ENCODE measurements at regions not wholly inside any gene's neighbourhood (a gene's known extent, or its start where the extent isn't known, plus 50 kb on each side); places are given as distances from the start of the nearest gene placed in this dataset.

- TF ChIP-seq ZFYVE20 (CRISPR knock-in tag; IDR thresholded peaks at IDR 0.05; ENCODE audit: borderline replicate concordance, low read depth) (no peak), DNMT3B (CRISPR knock-in tag; conservative IDR thresholded peaks at IDR 0.05) (no peak), ZNF850 (CRISPR knock-in tag; conservative IDR thresholded peaks at IDR 0.05) (no peak)
- TF ChIP-seq, protein P1, sequence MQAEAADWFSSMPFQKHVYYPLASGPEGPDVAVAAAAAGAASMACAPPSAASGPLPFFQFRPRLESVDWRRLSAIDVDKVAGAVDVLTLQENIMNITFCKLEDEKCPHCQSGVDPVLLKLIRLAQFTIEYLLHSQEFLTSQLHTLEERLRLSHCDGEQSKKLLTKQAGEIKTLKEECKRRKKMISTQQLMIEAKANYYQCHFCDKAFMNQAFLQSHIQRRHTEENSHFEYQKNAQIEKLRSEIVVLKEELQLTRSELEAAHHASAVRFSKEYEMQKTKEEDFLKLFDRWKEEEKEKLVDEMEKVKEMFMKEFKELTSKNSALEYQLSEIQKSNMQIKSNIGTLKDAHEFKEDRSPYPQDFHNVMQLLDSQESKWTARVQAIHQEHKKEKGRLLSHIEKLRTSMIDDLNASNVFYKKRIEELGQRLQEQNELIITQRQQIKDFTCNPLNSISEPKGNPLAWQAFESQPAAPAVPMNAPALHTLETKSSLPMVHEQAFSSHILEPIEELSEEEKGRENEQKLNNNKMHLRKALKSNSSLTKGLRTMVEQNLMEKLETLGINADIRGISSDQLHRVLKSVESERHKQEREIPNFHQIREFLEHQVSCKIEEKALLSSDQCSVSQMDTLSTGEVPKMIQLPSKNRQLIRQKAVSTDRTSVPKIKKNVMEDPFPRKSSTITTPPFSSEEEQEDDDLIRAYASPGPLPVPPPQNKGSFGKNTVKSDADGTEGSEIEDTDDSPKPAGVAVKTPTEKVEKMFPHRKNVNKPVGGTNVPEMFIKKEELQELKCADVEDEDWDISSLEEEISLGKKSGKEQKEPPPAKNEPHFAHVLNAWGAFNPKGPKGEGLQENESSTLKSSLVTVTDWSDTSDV (CRISPR knock-in tag; IDR thresholded peaks at IDR 0.05): no peak
Observed at GRCh38 chr5:152568016-152568415, 162.9 kb upstream of the NMUR2 start (continued).

DNA sequence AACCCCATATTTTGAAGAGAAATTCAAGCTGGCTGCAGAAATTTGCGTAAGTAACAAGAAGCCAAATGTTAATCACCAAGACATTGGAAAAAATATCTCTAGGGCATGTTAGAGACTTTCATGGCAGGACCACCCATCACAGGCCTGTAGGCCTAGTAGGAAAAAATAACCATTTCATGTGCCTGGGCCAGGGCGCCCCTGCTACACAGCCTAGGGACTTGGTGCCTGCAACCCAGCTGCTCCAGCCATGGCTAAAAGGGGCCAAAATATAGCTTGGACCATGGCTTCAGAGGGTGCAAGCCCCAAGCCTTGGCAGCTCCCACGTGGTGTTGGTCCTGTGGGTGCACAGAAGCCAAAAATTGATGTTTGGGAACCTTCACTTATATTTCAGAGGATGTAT, 167.7 kb upstream of the NMUR2 start:
- in situ Hi-C loops (cut with HindIII; ENCODE audit: extremely low pct_ligation_motif_present, low pct_unique_long_range_greater_than_20kb) (loop anchor here (25.0 kb wide), 1 partner anchor 564 kb away; no protein-coding TSS in a partner anchor), intact Hi-C loops (cut with micrococcal nuclease; ENCODE audit: unreplicated experiment) (no loop called here)
- DNase-seq (ENCODE audit: low spot score): no peak
- no peaks in the 10 kb centered on the region for H4K20me1 ChIP-seq (ENCODE audit: insufficient read depth, low read length)
- H3K9me3 ChIP-seq (ENCODE audit: low read length): peaks cover 14% of the 10 kb centered on the region; the same call in 1 of the 2 replicates
- no peak for TF ChIP-seq ZNF577 (CRISPR knock-in tag; IDR thresholded peaks at IDR 0.05; ENCODE audit: borderline replicate concordance, low read depth)
- TF ChIP-seq SIX1 (CRISPR knock-in tag; IDR thresholded peaks at IDR 0.05; ENCODE audit: borderline replicate concordance): no peak
- no peak for TF ChIP-seq HOXD1 (CRISPR knock-in tag; IDR thresholded peaks at IDR 0.05)
- no peak for TF ChIP-seq ZNF777 (CRISPR knock-in tag; IDR thresholded peaks at IDR 0.05)
- TF ChIP-seq SNRNP70 (IDR thresholded peaks at IDR 0.05; ENCODE audit: low read depth, low read length): no peak
- no peak for TF ChIP-seq STAT5B (CRISPR knock-in tag; IDR thresholded peaks at IDR 0.05)
- TF ChIP-seq ZNF773 (CRISPR knock-in tag; IDR thresholded peaks at IDR 0.05; ENCODE audit: borderline replicate concordance): no peak
- TF ChIP-seq NFE2L2 (IDR thresholded peaks at IDR 0.05; ENCODE audit: low read length): no peak
- no peak for TF ChIP-seq RBM22 (optimal IDR thresholded peaks at IDR 0.05; ENCODE audit: low read length)
- TF ChIP-seq, protein P2, sequence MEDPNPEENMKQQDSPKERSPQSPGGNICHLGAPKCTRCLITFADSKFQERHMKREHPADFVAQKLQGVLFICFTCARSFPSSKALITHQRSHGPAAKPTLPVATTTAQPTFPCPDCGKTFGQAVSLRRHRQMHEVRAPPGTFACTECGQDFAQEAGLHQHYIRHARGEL (CRISPR knock-in tag; IDR thresholded peaks at IDR 0.05): no peak
- no peak for TF ChIP-seq ZBTB42 (CRISPR knock-in tag; IDR thresholded peaks at IDR 0.05)
- TF ChIP-seq, protein P3, sequence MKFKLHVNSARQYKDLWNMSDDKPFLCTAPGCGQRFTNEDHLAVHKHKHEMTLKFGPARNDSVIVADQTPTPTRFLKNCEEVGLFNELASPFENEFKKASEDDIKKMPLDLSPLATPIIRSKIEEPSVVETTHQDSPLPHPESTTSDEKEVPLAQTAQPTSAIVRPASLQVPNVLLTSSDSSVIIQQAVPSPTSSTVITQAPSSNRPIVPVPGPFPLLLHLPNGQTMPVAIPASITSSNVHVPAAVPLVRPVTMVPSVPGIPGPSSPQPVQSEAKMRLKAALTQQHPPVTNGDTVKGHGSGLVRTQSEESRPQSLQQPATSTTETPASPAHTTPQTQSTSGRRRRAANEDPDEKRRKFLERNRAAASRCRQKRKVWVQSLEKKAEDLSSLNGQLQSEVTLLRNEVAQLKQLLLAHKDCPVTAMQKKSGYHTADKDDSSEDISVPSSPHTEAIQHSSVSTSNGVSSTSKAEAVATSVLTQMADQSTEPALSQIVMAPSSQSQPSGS (CRISPR knock-in tag; IDR thresholded peaks at IDR 0.05): no peak
- no peak for TF ChIP-seq KLF9 (CRISPR knock-in tag; IDR thresholded peaks at IDR 0.05; ENCODE audit: low read depth)
- no peak for TF ChIP-seq ZNF546 (CRISPR knock-in tag; conservative IDR thresholded peaks at IDR 0.05)
- TF ChIP-seq MYC (CRISPR knock-in tag; IDR thresholded peaks at IDR 0.05; ENCODE audit: borderline replicate concordance): no peak
- no peak for TF ChIP-seq TFAP4 (IDR thresholded peaks at IDR 0.05; ENCODE audit: borderline replicate concordance, low read depth)
- TF ChIP-seq ZNF7 (CRISPR knock-in tag; IDR thresholded peaks at IDR 0.05): no peak
- no peak for TF ChIP-seq ZKSCAN5 (CRISPR knock-in tag; IDR thresholded peaks at IDR 0.05)
- no peaks in the 10 kb centered on the region for H3K4me1 ChIP-seq (ENCODE audit: insufficient read depth, low read length)
- 30% methylated on average over 2 of the region's 3 CpGs for WGBS (ENCODE audit: low lambda C conversion rate)
- no peaks in the 10 kb centered on the region for H3K27me3 ChIP-seq (ENCODE audit: control insufficient read depth in 1 of 2, insufficient read depth in 2 of 2, low read length in 2 of 2)
- no peak overlapping the region for H2AFZ ChIP-seq (ENCODE audit: low read length)
- CTCF ChIA-PET (ENCODE audit: low intra/inter-chr PET ratio, low total read pairs): no interaction called here
- no peaks in the 10 kb centered on the region for H3K79me2 ChIP-seq (ENCODE audit: insufficient read depth, low read length)
- H3K4me2 ChIP-seq (ENCODE audit: low read depth, low read length): no peak overlapping the region
- H3K27ac ChIP-seq (ENCODE audit: extremely low read length, insufficient read depth, low read length): no peak overlapping the region
- no peaks in the 10 kb centered on the region for H3K36me3 ChIP-seq (replicated peaks in 1 of 2; ENCODE audit: control insufficient read depth in 1 of 2, insufficient read depth in 2 of 2, low read length in 2 of 2)
- no TSS peak for BruUV-seq (replicated peaks)
- no peak for FAIRE-seq
- ATAC-seq: no peak
- no peak overlapping the region for H3K9ac ChIP-seq (ENCODE audit: insufficient read depth, low read depth, low read length)
- POLR2A ChIA-PET: no interaction called here
- H3K4me3 ChIP-seq (replicated peaks in 1 of 3; ENCODE audit: insufficient read depth in 1 of 3, low read depth in 2 of 3, low read length in 3 of 3): no peak overlapping the region
